GM21529 (cell line): ENCODE measurements at regions not wholly inside any gene's neighbourhood (a gene's known extent, or its start where the extent isn't known, plus 50 kb on each side); places are given as distances from the start of the nearest gene placed in this dataset.
A peak's percentile ranks its signal among the peaks of the same experiment; 100 is the strongest.
"Not testable (repeated sequence)": the region's sequence is repeated elsewhere in the genome, so short reads cannot be mapped to it uniquely, and the experiment has no call there.

Experiments used
- ATAC-seq: cut with Tn5 transposase; IDR thresholded peaks from one replicate; pipeline ENCODE4 v1.9.1; 2021; ENCODE audit not compliant: unreplicated experiment

- ATAC-seq = no peak
These were observed 209.8 kb downstream of the TPBG start for GRCh38 chr6:82573254-82573972.

- ATAC-seq = no peak
These were observed 212.7 kb downstream of the TPBG start for GRCh38 chr6:82576284-82576683.

GRCh38 chr6:82584194-82584695, 220.6 kb downstream of the TPBG start:
- no peak for ATAC-seq

GRCh38 chr6:82584856-82585255, 221.2 kb downstream of the TPBG start:
- no peak for ATAC-seq

GRCh38 chr6:82588020-82588419, 224.4 kb downstream of the TPBG start:
- ATAC-seq = no peak

GRCh38 chr6:82588859-82589412, 225.3 kb downstream of the TPBG start:
- ATAC-seq = no peak

GRCh38 chr6:82589509-82590206, 226.0 kb downstream of the TPBG start:
- ATAC-seq = peak; percentile 75

GRCh38 chr6:82597201-82597600, 233.6 kb downstream of the TPBG start:
- no peak for ATAC-seq

GRCh38 chr6:82602776-82603175, 239.2 kb downstream of the TPBG start:
- ATAC-seq = no peak

GRCh38 chr6:82603871-82604270, 240.3 kb downstream of the TPBG start:
- ATAC-seq = no peak

- no peak for ATAC-seq
These were observed 244.5 kb downstream of the TPBG start for GRCh38 chr6:82607998-82608725.

GRCh38 chr6:82608781-82609180, 245.2 kb downstream of the TPBG start:
- no peak for ATAC-seq

GRCh38 chr6:82611751-82612150, 248.1 kb downstream of the TPBG start:
- no peak for ATAC-seq

GRCh38 chr6:82612475-82613039, 248.9 kb downstream of the TPBG start:
- ATAC-seq = no peak

GRCh38 chr6:82614518-82614917, 250.9 kb downstream of the TPBG start:
- no peak for ATAC-seq

- no peak for ATAC-seq
These were observed 252.9 kb downstream of the TPBG start for GRCh38 chr6:82616386-82617028.

- ATAC-seq = no peak
These were observed 254.0 kb downstream of the TPBG start for GRCh38 chr6:82617648-82618047.

- no peak for ATAC-seq
These were observed 256.0 kb downstream of the TPBG start for GRCh38 chr6:82619573-82619972.

- no peak for ATAC-seq
These were observed 258.8 kb downstream of the TPBG start for GRCh38 chr6:82622461-82622860.

- no peak for ATAC-seq
These were observed 260.6 kb downstream of the TPBG start for GRCh38 chr6:82624251-82624650.

GRCh38 chr6:82626946-82627345, 263.3 kb downstream of the TPBG start:
- ATAC-seq = not testable (repeated sequence)
